Activated CD8-positive, alpha-beta T cell treated with anti-CD3 and anti-CD28 coated beads for 36 hours (primary cell): ENCODE measurements at regions not wholly inside any gene's neighbourhood (a gene's known extent, or its start where the extent isn't known, plus 50 kb on each side); places are given as distances from the start of the nearest gene placed in this dataset.
A peak's percentile ranks its signal among the peaks of the same experiment; 100 is the strongest.
"Not testable (repeated sequence)": the region's sequence is repeated elsewhere in the genome, so short reads cannot be mapped to it uniquely, and the experiment has no call there.

Source experiments
- ATAC-seq: fragments of 200-7000 bp; cut with Tn5 transposase; one replicate; pipeline ENCODE4 v1.10.0; 2021; ENCODE audit warnings: mild to moderate bottlenecking, moderate library complexity
- CTCF ChIA-PET: fragments of 350-600 bp; sonication (Branson Sonifier 250); formaldehyde crosslinking; loops from one replicate; lab custom pipeline; 2021; ENCODE audit warnings: antibody characterized with exemption; lab: Charles Lee
- POLR2A ChIA-PET: fragments of 350-600 bp; sonication (Branson Sonifier 250); formaldehyde crosslinking; loops from one replicate; lab custom pipeline; 2021; ENCODE audit warnings: antibody characterized with exemption; lab: Charles Lee
- DNase-seq: peaks from one replicate; pipeline ENCODE4 v3.0.0-alpha.2; 2020
- H3K27ac Mint-ChIP-seq: one replicate; pipeline ENCODE4 v1.8.0; 2021; ENCODE audit warnings: mild to moderate bottlenecking, mixed read lengths
- H3K27me3 Mint-ChIP-seq: one replicate; pipeline ENCODE4 v1.8.0; 2021; ENCODE audit warnings: mixed read lengths
- H3K36me3 Mint-ChIP-seq: one replicate; pipeline ENCODE4 v1.8.0; 2021; ENCODE audit warnings: low read depth, mixed read lengths
- H3K4me1 Mint-ChIP-seq: one replicate; pipeline ENCODE4 v1.8.0; 2021; ENCODE audit warnings: low read depth, mixed read lengths
- H3K4me3 Mint-ChIP-seq: one replicate; pipeline ENCODE4 v1.8.0; 2021; ENCODE audit warnings: mild to moderate bottlenecking, moderate library complexity, mixed read lengths
- H3K9me3 Mint-ChIP-seq: one replicate; pipeline ENCODE4 v1.8.0; 2021; ENCODE audit warnings: mixed read lengths
- intact Hi-C: fragments of 100-400 bp; cut with micrococcal nuclease; formaldehyde crosslinking; loops from one replicate; pipeline ENCODE4 v1.10.0; 2022
- TF ChIP-seq, protein P1 (sequence below): fragments of 200-600 bp; IDR thresholded peaks from one replicate; pipeline ENCODE4 v1.8.0; 2022; ENCODE audit warnings: antibody characterized with exemption, mild to moderate bottlenecking

DNA sequence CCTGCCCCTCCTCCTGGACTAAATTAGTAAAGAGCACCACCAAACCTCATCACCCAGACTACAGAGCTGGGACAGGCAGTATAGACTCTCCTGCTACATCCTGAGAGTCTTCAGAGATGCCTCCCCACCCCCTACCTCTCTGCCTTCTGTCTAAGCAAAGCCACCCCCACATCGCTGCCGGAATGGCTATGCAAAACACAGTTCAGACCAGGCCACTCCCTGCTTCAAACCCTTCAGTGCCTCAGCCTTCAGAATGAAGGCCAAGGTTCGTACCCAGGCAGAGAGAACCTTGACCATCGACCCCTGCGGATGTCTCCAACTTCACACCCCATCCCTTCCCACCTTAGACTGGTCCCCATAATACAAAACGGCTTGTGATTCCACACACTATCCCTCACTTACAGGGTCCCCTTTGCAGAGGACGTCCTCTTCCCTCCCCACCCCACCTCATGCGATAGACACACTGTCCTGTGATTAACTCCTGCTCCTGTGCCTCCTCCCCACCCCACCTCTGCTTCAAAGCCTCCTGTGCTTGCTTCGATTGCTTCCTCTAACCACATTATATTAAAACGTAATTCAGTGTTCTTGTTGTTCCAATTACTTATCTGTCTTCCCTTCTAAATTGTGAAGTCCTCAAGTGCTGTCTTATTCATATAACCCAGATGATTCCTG, 175.3 kb downstream of the UACA start:
- Mint-ChIP-seq H3K4me3 (no peak overlapping the region), H3K9me3 (peaks cover 6% of the 10 kb centered on the region), H3K36me3 (no peaks in the 10 kb centered on the region), H3K27me3 (peaks cover 25% of the 10 kb centered on the region), H3K4me1 (peaks cover 15% of the 10 kb centered on the region), H3K27ac (no peak overlapping the region)
- ChIA-PET CTCF (no interaction called here), POLR2A (no interaction called here)
- ATAC-seq: no peak
- intact Hi-C loops: no loop called here
- no peak for DNase-seq
- TF ChIP-seq, protein P1, sequence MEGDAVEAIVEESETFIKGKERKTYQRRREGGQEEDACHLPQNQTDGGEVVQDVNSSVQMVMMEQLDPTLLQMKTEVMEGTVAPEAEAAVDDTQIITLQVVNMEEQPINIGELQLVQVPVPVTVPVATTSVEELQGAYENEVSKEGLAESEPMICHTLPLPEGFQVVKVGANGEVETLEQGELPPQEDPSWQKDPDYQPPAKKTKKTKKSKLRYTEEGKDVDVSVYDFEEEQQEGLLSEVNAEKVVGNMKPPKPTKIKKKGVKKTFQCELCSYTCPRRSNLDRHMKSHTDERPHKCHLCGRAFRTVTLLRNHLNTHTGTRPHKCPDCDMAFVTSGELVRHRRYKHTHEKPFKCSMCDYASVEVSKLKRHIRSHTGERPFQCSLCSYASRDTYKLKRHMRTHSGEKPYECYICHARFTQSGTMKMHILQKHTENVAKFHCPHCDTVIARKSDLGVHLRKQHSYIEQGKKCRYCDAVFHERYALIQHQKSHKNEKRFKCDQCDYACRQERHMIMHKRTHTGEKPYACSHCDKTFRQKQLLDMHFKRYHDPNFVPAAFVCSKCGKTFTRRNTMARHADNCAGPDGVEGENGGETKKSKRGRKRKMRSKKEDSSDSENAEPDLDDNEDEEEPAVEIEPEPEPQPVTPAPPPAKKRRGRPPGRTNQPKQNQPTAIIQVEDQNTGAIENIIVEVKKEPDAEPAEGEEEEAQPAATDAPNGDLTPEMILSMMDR: no peak

GRCh38 chr15:70587012-70587634, 176.2 kb downstream of the UACA start:
- POLR2A ChIA-PET, DNase-seq, H3K36me3 Mint-ChIP-seq, H3K9me3 Mint-ChIP-seq, H3K27ac Mint-ChIP-seq, intact Hi-C loops, H3K4me3 Mint-ChIP-seq, ATAC-seq: not testable (repeated sequence)
- H3K4me1 Mint-ChIP-seq: peaks cover 15% of the 10 kb centered on the region
- peaks cover 25% of the 10 kb centered on the region for H3K27me3 Mint-ChIP-seq
- CTCF ChIA-PET: interaction anchor here (2.8 kb wide), 2 partner anchors 11 to 51 kb away, joined by 11 to 15 read pairs; no protein-coding TSS in a partner anchor

GRCh38 chr15:70586241-70586640, 177.1 kb downstream of the UACA start:
- Mint-ChIP-seq H3K36me3 (no peaks in the 10 kb centered on the region), H3K27ac (no peak overlapping the region), H3K4me1 (peaks cover 15% of the 10 kb centered on the region), H3K9me3 (no peaks in the 10 kb centered on the region), H3K4me3 (peak overlapping the region; percentile 22), H3K27me3 (peaks cover 25% of the 10 kb centered on the region)
- CTCF ChIA-PET: interaction anchor here (0.8 to 2.8 kb wide), 9 partner anchors 8 to 150 kb away, joined by 3 to 15 read pairs (median 4); no protein-coding TSS in a partner anchor
- ATAC-seq (no peak), DNase-seq (no peak)
- POLR2A ChIA-PET: no interaction called here
- TF ChIP-seq, protein P1: no peak
- intact Hi-C loops: no loop called here

DNA sequence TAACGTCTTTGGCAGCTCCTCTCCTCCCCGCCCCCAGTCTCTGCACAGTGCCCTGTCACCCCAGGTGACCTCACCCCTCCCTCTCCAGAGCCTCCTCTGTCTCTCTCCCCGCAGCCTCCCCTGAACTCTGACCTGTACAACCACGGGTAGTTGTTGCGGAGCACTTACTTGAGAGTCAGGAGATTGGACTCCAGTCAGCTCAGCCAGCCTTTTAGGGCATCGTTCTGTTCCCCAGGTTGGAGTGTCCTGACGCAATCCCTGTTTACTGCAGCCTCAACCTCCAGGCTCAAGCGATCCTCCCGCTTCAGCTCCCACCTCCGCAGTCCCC, 177.7 kb downstream of the UACA start:
- intact Hi-C loops: no loop called here
- H3K4me3 Mint-ChIP-seq: peak overlapping the region; percentile 22
- DNase-seq: peak; percentile 37
- no peaks in the 10 kb centered on the region for H3K9me3 Mint-ChIP-seq
- no peak overlapping the region for H3K27ac Mint-ChIP-seq
- peaks cover 25% of the 10 kb centered on the region for H3K27me3 Mint-ChIP-seq
- H3K36me3 Mint-ChIP-seq: no peaks in the 10 kb centered on the region
- peaks cover 15% of the 10 kb centered on the region for H3K4me1 Mint-ChIP-seq
- ChIA-PET CTCF (interaction anchor here (0.6 to 2.8 kb wide), 16 partner anchors 9 to 149 kb away, joined by 3 to 15 read pairs (median 4); no protein-coding TSS in a partner anchor), POLR2A (interaction anchor here (0.7 to 1.4 kb wide), 2 partner anchors 13 to 50 kb away, joined by 4 to 5 read pairs; no protein-coding TSS in a partner anchor)
- peak; percentile 80 for ATAC-seq
- TF ChIP-seq, protein P1: no peak

GRCh38 chr15:70584838-70585706, 178.3 kb downstream of the UACA start:
- peak overlapping the region; percentile 22 for H3K4me3 Mint-ChIP-seq
- TF ChIP-seq, protein P1: peak; percentile 70
- no peaks in the 10 kb centered on the region for H3K36me3 Mint-ChIP-seq
- no peaks in the 10 kb centered on the region for H3K9me3 Mint-ChIP-seq
- ChIA-PET POLR2A (interaction anchor here (0.7 to 1.4 kb wide), 2 partner anchors 13 to 50 kb away, joined by 4 to 5 read pairs; no protein-coding TSS in a partner anchor), CTCF (interaction anchor here (0.6 to 2.8 kb wide), 17 partner anchors 9 to 149 kb away, joined by 3 to 15 read pairs (median 3); no protein-coding TSS in a partner anchor)
- H3K27me3 Mint-ChIP-seq: peaks cover 25% of the 10 kb centered on the region
- H3K4me1 Mint-ChIP-seq: peaks cover 15% of the 10 kb centered on the region
- intact Hi-C loops: no loop called here
- peak; percentile 70 for ATAC-seq
- no peak overlapping the region for H3K27ac Mint-ChIP-seq
- DNase-seq: peak; percentile 56
